ENCODE measurements at regions not wholly inside any gene's neighbourhood (a gene's known extent, or its start where the extent isn't known, plus 50 kb on each side); places are given as distances from the start of the nearest gene placed in this dataset.

GRCh38 chr10:53140506-53140905, 367.9 kb upstream of the MBL2 start:
- no peak for DNase-seq

GRCh38 chr10:53135897-53136253, 363.3 kb upstream of the MBL2 start:
- no peak for DNase-seq

GRCh38 chr10:53135213-53135896, 362.8 kb upstream of the MBL2 start:
- no peak for DNase-seq

GRCh38 chr10:53134050-53134449, 361.5 kb upstream of the MBL2 start:
- no peak for DNase-seq

- no peak for DNase-seq
These were observed 357.8 kb upstream of the MBL2 start for GRCh38 chr10:53130337-53130736.

- no peak for DNase-seq
These were observed 355.1 kb upstream of the MBL2 start for GRCh38 chr10:53127686-53128085.

GRCh38 chr10:53123311-53123710, 350.7 kb upstream of the MBL2 start:
- DNase-seq: no peak

GRCh38 chr10:53122281-53122680, 349.7 kb upstream of the MBL2 start:
- DNase-seq: no peak

GRCh38 chr10:53115660-53116059, 343.1 kb upstream of the MBL2 start:
- DNase-seq: no peak

GRCh38 chr10:53111529-53111928, 338.9 kb upstream of the MBL2 start:
- no peak for DNase-seq

- DNase-seq: no peak
These were observed 336.7 kb upstream of the MBL2 start for GRCh38 chr10:53109320-53109719.

- DNase-seq: no peak
These were observed 335.8 kb upstream of the MBL2 start for GRCh38 chr10:53108317-53108934.

GRCh38 chr10:53107711-53108110, 335.1 kb upstream of the MBL2 start:
- no peak for DNase-seq

GRCh38 chr10:53102424-53102823, 329.8 kb upstream of the MBL2 start:
- DNase-seq: no peak

- DNase-seq: no peak
These were observed 321.3 kb upstream of the MBL2 start for GRCh38 chr10:53093878-53094277.

- DNase-seq: no peak
These were observed 319.0 kb upstream of the MBL2 start for GRCh38 chr10:53091574-53091973.

- DNase-seq: no peak
These were observed 316.4 kb upstream of the MBL2 start for GRCh38 chr10:53088961-53089360.

GRCh38 chr10:53079283-53079682, 306.7 kb upstream of the MBL2 start:
- DNase-seq: no peak

GRCh38 chr10:53076948-53077347, 304.4 kb upstream of the MBL2 start:
- no peak for DNase-seq

- no peak for DNase-seq
These were observed 302.9 kb upstream of the MBL2 start for GRCh38 chr10:53075469-53075868.

- DNase-seq: no peak
These were observed 299.6 kb upstream of the MBL2 start for GRCh38 chr10:53072144-53072543.

- no peak for DNase-seq
These were observed 299.0 kb upstream of the MBL2 start for GRCh38 chr10:53071505-53072125.

- DNase-seq: no peak
These were observed 296.4 kb upstream of the MBL2 start for GRCh38 chr10:53069013-53069412.

- DNase-seq: no peak
These were observed 292.0 kb upstream of the MBL2 start for GRCh38 chr10:53064614-53065013.

GRCh38 chr10:53063805-53064204, 291.2 kb upstream of the MBL2 start:
- no peak for DNase-seq

Data from activated CD4-positive, alpha-beta T cell treated with anti-CD3 and anti-CD28 coated beads, Interleukin-10, Interleukin-2, amounts not matched to agents 100 ng/mL and 50 ng/mL, durations not matched to agents 16 hours and 8 hours (primary cell).